Memory B cell (primary cell): ENCODE measurements at regions not wholly inside any gene's neighbourhood (a gene's known extent, or its start where the extent isn't known, plus 50 kb on each side); places are given as distances from the start of the nearest gene placed in this dataset.

Experiments
- ATAC-seq: fragments of 150-1000 bp; cut with Tn5 transposase; 2 replicates; pipeline ENCODE4 v1.10.0; 2021; ENCODE audit warnings: low read depth, mild to moderate bottlenecking, moderate library complexity
- DNase-seq, 2 donors: peaks; one replicate each; pipeline ENCODE4 v3.0.0; 2022; ENCODE audit warnings: low spot score in 2 of 2
- H3K27ac Mint-ChIP-seq: one replicate; pipeline ENCODE4 v1.8.0; 2022; ENCODE audit warnings: mild to moderate bottlenecking, moderate library complexity, mixed read lengths
- H3K27me3 Mint-ChIP-seq: one replicate; pipeline ENCODE4 v1.8.0; 2022; ENCODE audit warnings: mixed read lengths
- H3K36me3 Mint-ChIP-seq: one replicate; pipeline ENCODE4 v1.8.0; 2022; ENCODE audit warnings: mild to moderate bottlenecking, mixed read lengths
- H3K4me1 Mint-ChIP-seq: one replicate; pipeline ENCODE4 v1.8.0; 2022; ENCODE audit warnings: mixed read lengths
- H3K4me3 Mint-ChIP-seq: one replicate; pipeline ENCODE4 v1.8.0; 2022; ENCODE audit warnings: mild to moderate bottlenecking, moderate library complexity, mixed read lengths
- H3K9me3 Mint-ChIP-seq: one replicate; pipeline ENCODE4 v1.8.0; 2022; ENCODE audit warnings: mixed read lengths

DNA sequence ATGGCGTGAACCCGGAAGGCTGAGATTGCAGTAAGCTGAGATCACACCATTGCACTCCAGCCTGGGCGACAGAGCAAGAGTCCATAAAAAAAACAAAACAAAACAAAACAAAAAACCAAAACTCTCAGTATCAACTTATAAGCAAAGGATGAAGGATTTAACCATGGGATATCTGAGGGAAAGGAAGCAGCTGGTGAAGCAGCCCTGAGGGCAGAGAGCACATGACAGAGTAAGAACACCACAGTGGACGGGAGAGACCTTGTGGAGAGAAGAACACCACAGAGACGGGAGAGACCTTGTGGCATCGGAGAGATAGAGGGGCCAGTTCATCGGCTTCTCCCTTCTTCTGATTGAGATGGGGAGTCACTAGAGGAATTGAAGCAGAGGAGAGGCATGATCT is 697.2 kb downstream of the HDGFL1 start:
- ATAC-seq (no peak), DNase-seq (no peak)
- no peaks in the 10 kb centered on the region for H3K4me1 Mint-ChIP-seq
- H3K36me3 Mint-ChIP-seq, result no peaks in the 10 kb centered on the region
- H3K27ac Mint-ChIP-seq, result no peak overlapping the region
- H3K9me3 Mint-ChIP-seq, result peaks cover 13% of the 10 kb centered on the region
- H3K27me3 Mint-ChIP-seq, result no peaks in the 10 kb centered on the region
- H3K4me3 Mint-ChIP-seq, result no peak overlapping the region

- Mint-ChIP-seq H3K4me3 (no peak overlapping the region), H3K27ac (no peak overlapping the region), H3K27me3 (no peaks in the 10 kb centered on the region), H3K4me1 (no peaks in the 10 kb centered on the region), H3K36me3 (no peaks in the 10 kb centered on the region), H3K9me3 (peaks cover 11% of the 10 kb centered on the region)
- no peak for ATAC-seq
- no peak for DNase-seq
These were observed 698.3 kb downstream of the HDGFL1 start for GRCh38 chr6:23267651-23268050.

DNA sequence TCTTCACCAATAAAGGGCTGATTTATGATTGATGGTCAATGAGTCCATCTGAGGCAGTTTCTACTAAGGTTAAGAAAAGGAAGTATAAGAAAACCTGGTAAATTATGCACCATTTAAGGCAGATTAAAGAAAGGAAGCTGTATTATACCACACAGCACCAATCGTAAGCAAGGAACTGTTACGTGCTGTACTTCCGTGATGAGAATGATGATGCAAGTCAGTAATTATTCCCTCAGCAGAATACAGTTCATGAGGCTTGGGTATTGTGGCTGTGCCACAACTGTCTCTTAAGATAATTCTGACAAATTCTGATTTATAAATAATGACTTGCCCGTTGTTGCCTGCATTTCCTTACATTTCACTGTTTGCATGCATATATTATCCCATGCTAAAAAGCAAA is 699.0 kb downstream of the HDGFL1 start:
- Mint-ChIP-seq H3K4me3 (no peak overlapping the region), H3K27me3 (no peaks in the 10 kb centered on the region), H3K27ac (no peak overlapping the region), H3K9me3 (peaks cover 11% of the 10 kb centered on the region), H3K4me1 (no peaks in the 10 kb centered on the region), H3K36me3 (no peaks in the 10 kb centered on the region)
- no peak for ATAC-seq
- DNase-seq, result no peak

DNA sequence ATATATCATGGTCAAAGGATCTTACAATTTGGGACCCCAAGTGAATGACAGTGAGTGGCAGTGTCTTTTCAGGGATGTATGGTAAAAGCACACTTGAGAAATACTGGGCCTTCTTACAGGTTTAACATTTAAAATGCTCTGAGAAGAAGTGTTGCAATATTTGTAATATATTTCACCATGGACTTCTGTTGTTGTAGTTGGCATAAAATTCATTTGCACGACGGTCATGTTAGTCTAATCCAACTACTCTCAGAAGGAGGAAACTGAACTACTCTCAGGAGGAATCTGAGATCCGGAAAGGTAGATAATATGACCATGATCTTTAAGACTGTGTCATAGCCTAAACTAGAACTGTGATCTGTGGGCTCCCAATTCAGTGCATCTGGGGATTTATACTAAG is 700.1 kb downstream of the HDGFL1 start:
- Mint-ChIP-seq H3K36me3 (no peaks in the 10 kb centered on the region), H3K27me3 (no peaks in the 10 kb centered on the region), H3K4me1 (no peaks in the 10 kb centered on the region), H3K9me3 (peaks cover 12% of the 10 kb centered on the region), H3K4me3 (no peak overlapping the region), H3K27ac (no peak overlapping the region)
- ATAC-seq, result no peak
- DNase-seq, result no peak

- no peaks in the 10 kb centered on the region for H3K36me3 Mint-ChIP-seq
- H3K27ac Mint-ChIP-seq, result no peak overlapping the region
- peaks cover 4% of the 10 kb centered on the region for H3K9me3 Mint-ChIP-seq
- no peak overlapping the region for H3K4me3 Mint-ChIP-seq
- DNase-seq (no peak), ATAC-seq (no peak)
- H3K27me3 Mint-ChIP-seq, result no peaks in the 10 kb centered on the region
- no peaks in the 10 kb centered on the region for H3K4me1 Mint-ChIP-seq
These were observed 703.2 kb downstream of the HDGFL1 start for GRCh38 chr6:23272536-23272935.

DNA sequence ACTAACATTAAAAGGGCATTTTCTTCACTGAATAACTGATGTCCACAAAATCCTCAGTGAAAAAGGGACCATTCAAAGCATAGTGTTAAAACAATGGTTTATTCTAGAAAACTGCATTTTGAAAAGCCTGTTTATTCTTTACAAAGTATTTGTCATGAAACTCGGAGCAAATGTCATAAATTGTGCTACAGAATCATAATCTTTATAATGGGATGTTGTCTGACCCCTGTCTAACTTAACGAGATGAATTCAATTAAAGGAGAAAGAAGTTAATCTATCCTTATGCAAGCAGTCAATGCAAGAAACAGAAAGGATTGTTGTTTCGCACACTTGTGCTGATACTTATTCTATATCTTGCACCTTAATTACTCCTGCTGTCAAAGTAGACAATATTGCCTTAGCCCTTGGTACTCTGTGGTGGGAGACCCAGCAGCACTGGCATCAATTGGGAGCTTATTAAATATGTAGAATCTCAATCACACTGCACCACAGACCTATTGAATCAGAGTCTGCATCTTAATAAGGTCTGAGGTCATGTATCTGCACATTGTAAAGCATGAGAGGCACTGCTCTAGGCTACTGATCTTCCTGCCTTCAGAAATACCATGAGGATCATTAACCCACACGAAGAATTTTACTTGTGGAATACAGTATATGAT is 708.3 kb downstream of the HDGFL1 start:
- H3K36me3 Mint-ChIP-seq, result no peaks in the 10 kb centered on the region
- no peak overlapping the region for H3K4me3 Mint-ChIP-seq
- DNase-seq, result no peak
- ATAC-seq, result no peak
- no peaks in the 10 kb centered on the region for H3K4me1 Mint-ChIP-seq
- H3K27me3 Mint-ChIP-seq, result no peaks in the 10 kb centered on the region
- no peak overlapping the region for H3K27ac Mint-ChIP-seq
- peaks cover 4% of the 10 kb centered on the region for H3K9me3 Mint-ChIP-seq

DNA sequence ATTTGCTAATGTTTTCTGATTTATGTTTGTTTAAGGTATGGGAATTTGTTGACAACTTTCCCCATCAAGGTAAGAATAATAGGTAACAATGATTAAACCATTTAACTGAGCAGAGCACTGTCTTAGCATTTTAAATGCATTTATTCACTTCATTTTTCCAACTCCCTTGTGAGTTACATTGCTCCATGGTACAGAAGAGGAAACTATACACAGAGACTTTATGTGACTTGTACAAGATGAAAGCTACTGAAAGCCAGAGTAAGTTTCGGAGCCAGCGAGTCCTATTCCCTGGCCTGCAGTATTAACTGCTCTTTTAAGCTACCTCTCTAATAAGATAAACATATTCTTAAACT is 708.8 kb downstream of the HDGFL1 start:
- Mint-ChIP-seq H3K4me3 (no peak overlapping the region), H3K27me3 (no peaks in the 10 kb centered on the region), H3K9me3 (peaks cover 4% of the 10 kb centered on the region), H3K36me3 (no peaks in the 10 kb centered on the region), H3K27ac (no peak overlapping the region), H3K4me1 (no peaks in the 10 kb centered on the region)
- no peak for DNase-seq
- no peak for ATAC-seq

- Mint-ChIP-seq H3K36me3 (no peaks in the 10 kb centered on the region), H3K27me3 (no peaks in the 10 kb centered on the region), H3K4me1 (no peaks in the 10 kb centered on the region), H3K27ac (no peak overlapping the region), H3K4me3 (no peak overlapping the region), H3K9me3 (peaks cover 2% of the 10 kb centered on the region)
- no peak for ATAC-seq
- DNase-seq, result no peak
These were observed 711.1 kb downstream of the HDGFL1 start for GRCh38 chr6:23280437-23280836.

- no peak overlapping the region for H3K27ac Mint-ChIP-seq
- no peaks in the 10 kb centered on the region for H3K4me1 Mint-ChIP-seq
- H3K4me3 Mint-ChIP-seq, result no peak overlapping the region
- H3K36me3 Mint-ChIP-seq, result no peaks in the 10 kb centered on the region
- no peaks in the 10 kb centered on the region for H3K27me3 Mint-ChIP-seq
- peaks cover 2% of the 10 kb centered on the region for H3K9me3 Mint-ChIP-seq
- ATAC-seq (no peak), DNase-seq (no peak)
These were observed 713.1 kb downstream of the HDGFL1 start for GRCh38 chr6:23282252-23283021.

GRCh38 chr6:23293653-23294052 is 724.3 kb downstream of the HDGFL1 start:
- ATAC-seq (no peak), DNase-seq (no peak)
- Mint-ChIP-seq H3K9me3 (peaks cover 2% of the 10 kb centered on the region), H3K27ac (no peak overlapping the region), H3K4me3 (no peak overlapping the region), H3K36me3 (no peaks in the 10 kb centered on the region), H3K27me3 (no peaks in the 10 kb centered on the region), H3K4me1 (no peaks in the 10 kb centered on the region)

GRCh38 chr6:23301556-23301955 is 732.2 kb downstream of the HDGFL1 start:
- DNase-seq, result no peak
- no peaks in the 10 kb centered on the region for H3K27me3 Mint-ChIP-seq
- no peaks in the 10 kb centered on the region for H3K4me1 Mint-ChIP-seq
- no peak overlapping the region for H3K4me3 Mint-ChIP-seq
- no peaks in the 10 kb centered on the region for H3K36me3 Mint-ChIP-seq
- ATAC-seq, result no peak
- H3K27ac Mint-ChIP-seq, result no peak overlapping the region
- peaks cover 5% of the 10 kb centered on the region for H3K9me3 Mint-ChIP-seq

- no peak overlapping the region for H3K4me3 Mint-ChIP-seq
- no peaks in the 10 kb centered on the region for H3K27me3 Mint-ChIP-seq
- no peaks in the 10 kb centered on the region for H3K4me1 Mint-ChIP-seq
- no peak for ATAC-seq
- no peaks in the 10 kb centered on the region for H3K36me3 Mint-ChIP-seq
- DNase-seq, result no peak
- H3K9me3 Mint-ChIP-seq, result peaks cover 5% of the 10 kb centered on the region
- no peak overlapping the region for H3K27ac Mint-ChIP-seq
These were observed 733.1 kb downstream of the HDGFL1 start for GRCh38 chr6:23302514-23302913.

GRCh38 chr6:23305325-23305943 is 736.1 kb downstream of the HDGFL1 start:
- Mint-ChIP-seq H3K4me3 (no peak overlapping the region), H3K36me3 (no peaks in the 10 kb centered on the region), H3K27me3 (no peaks in the 10 kb centered on the region), H3K4me1 (no peaks in the 10 kb centered on the region), H3K27ac (no peak overlapping the region), H3K9me3 (peaks cover 14% of the 10 kb centered on the region)
- DNase-seq, result no peak
- ATAC-seq, result no peak

DNA sequence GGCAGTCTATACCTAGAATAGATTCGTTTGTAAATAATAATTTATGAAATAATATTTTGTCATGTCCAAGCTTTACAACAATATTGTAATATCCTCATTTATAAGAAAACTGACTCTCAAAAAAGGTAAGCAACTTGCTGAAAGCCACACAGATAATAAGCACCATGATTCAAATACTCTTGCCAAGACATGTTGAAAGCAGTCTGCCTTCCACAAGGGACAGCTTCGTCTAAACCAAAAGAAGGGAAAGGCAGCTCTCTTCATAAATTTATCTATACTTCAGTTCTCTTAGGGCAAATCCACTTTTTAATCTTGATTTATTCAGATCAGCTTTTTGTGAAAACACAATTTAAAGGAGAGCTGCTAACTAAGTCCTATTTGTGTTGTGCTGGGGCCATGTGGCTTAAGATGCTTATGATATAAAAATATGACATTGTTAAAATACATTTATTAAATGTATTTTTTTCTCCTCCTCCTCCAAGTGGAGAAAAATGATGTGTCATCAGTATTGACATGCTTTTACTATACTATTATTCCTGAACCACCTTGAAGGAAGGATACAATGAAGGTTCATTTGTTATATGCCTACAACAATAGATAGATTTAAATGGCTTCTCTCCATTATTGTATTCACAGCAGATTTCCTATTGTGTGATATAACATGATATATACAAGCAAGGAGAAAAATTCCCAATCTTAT is 737.0 kb downstream of the HDGFL1 start:
- DNase-seq (no peak), ATAC-seq (no peak)
- no peak overlapping the region for H3K27ac Mint-ChIP-seq
- H3K9me3 Mint-ChIP-seq, result peaks cover 15% of the 10 kb centered on the region
- H3K36me3 Mint-ChIP-seq, result no peaks in the 10 kb centered on the region
- H3K4me1 Mint-ChIP-seq, result no peaks in the 10 kb centered on the region
- H3K4me3 Mint-ChIP-seq, result no peak overlapping the region
- H3K27me3 Mint-ChIP-seq, result no peaks in the 10 kb centered on the region
